B cell (primary cell): ENCODE measurements at regions not wholly inside any gene's neighbourhood (a gene's known extent, or its start where the extent isn't known, plus 50 kb on each side); places are given as distances from the start of the nearest gene placed in this dataset.

Experiments used
- EZH2 ChIP-seq: IDR thresholded peaks from 2 replicates; pipeline ENCODE4 v1.6.1; 2012; ENCODE audit warnings: borderline replicate concordance, low read depth, mild to moderate bottlenecking, moderate library complexity, low read length; ENCODE audit not compliant: insufficient read depth, poor library complexity, severe bottlenecking
- TF ChIP-seq, protein P1 (sequence below): fragments of 200-600 bp; IDR thresholded peaks from one replicate; pipeline ENCODE4 v1.8.0; 2022; ENCODE audit warnings: antibody characterized with exemption, mild to moderate bottlenecking

- no peak for TF ChIP-seq EZH2
- TF ChIP-seq, protein P1, sequence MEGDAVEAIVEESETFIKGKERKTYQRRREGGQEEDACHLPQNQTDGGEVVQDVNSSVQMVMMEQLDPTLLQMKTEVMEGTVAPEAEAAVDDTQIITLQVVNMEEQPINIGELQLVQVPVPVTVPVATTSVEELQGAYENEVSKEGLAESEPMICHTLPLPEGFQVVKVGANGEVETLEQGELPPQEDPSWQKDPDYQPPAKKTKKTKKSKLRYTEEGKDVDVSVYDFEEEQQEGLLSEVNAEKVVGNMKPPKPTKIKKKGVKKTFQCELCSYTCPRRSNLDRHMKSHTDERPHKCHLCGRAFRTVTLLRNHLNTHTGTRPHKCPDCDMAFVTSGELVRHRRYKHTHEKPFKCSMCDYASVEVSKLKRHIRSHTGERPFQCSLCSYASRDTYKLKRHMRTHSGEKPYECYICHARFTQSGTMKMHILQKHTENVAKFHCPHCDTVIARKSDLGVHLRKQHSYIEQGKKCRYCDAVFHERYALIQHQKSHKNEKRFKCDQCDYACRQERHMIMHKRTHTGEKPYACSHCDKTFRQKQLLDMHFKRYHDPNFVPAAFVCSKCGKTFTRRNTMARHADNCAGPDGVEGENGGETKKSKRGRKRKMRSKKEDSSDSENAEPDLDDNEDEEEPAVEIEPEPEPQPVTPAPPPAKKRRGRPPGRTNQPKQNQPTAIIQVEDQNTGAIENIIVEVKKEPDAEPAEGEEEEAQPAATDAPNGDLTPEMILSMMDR = no peak
Observed at GRCh38 chr6:17047889-17048288, 54.0 kb upstream of the STMND1 start.
